ELF-1 (cell line): ENCODE measurements at regions not wholly inside any gene's neighbourhood (a gene's known extent, or its start where the extent isn't known, plus 50 kb on each side); places are given as distances from the start of the nearest gene placed in this dataset.

Experiments used
- DNase-seq: peaks from one replicate; pipeline ENCODE4 v3.0.0-alpha.2; 2016; ENCODE audit warnings: low read depth, low spot score

GRCh38 chr3:80063535-80063934 is 295.7 kb upstream of the ROBO1 start:
- DNase-seq, result no peak

GRCh38 chr3:80060664-80061063 is 292.9 kb upstream of the ROBO1 start:
- no peak for DNase-seq

GRCh38 chr3:80055306-80055705 is 287.5 kb upstream of the ROBO1 start:
- no peak for DNase-seq

- DNase-seq, result no peak
These were observed 284.5 kb upstream of the ROBO1 start for GRCh38 chr3:80052271-80052670.

GRCh38 chr3:80051602-80051962 is 283.8 kb upstream of the ROBO1 start:
- DNase-seq, result no peak

- no peak for DNase-seq
These were observed 283.2 kb upstream of the ROBO1 start for GRCh38 chr3:80050826-80051601.

GRCh38 chr3:80043226-80043625 is 275.4 kb upstream of the ROBO1 start:
- DNase-seq, result no peak

GRCh38 chr3:80040067-80040466 is 272.3 kb upstream of the ROBO1 start:
- DNase-seq, result no peak

GRCh38 chr3:80036176-80036575 is 268.4 kb upstream of the ROBO1 start:
- no peak for DNase-seq

GRCh38 chr3:80035021-80035420 is 267.2 kb upstream of the ROBO1 start:
- DNase-seq, result no peak

GRCh38 chr3:80023010-80023409 is 255.2 kb upstream of the ROBO1 start:
- no peak for DNase-seq

- DNase-seq, result no peak
These were observed 250.6 kb upstream of the ROBO1 start for GRCh38 chr3:80018375-80018774.

- DNase-seq, result no peak
These were observed 249.6 kb upstream of the ROBO1 start for GRCh38 chr3:80017369-80017768.

- no peak for DNase-seq
These were observed 246.8 kb upstream of the ROBO1 start for GRCh38 chr3:80014576-80014975.

GRCh38 chr3:80010021-80010571 is 242.3 kb upstream of the ROBO1 start:
- DNase-seq, result no peak

GRCh38 chr3:80007522-80007921 is 239.7 kb upstream of the ROBO1 start:
- no peak for DNase-seq

GRCh38 chr3:80006315-80006714 is 238.5 kb upstream of the ROBO1 start:
- no peak for DNase-seq

GRCh38 chr3:80000022-80000421 is 232.2 kb upstream of the ROBO1 start:
- DNase-seq, result no peak

- DNase-seq, result no peak
These were observed 226.6 kb upstream of the ROBO1 start for GRCh38 chr3:79994397-79994796.

GRCh38 chr3:79986338-79986737 is 218.5 kb upstream of the ROBO1 start:
- DNase-seq, result no peak

GRCh38 chr3:79985816-79986215 is 218.0 kb upstream of the ROBO1 start:
- DNase-seq, result no peak

GRCh38 chr3:79983118-79983517 is 215.3 kb upstream of the ROBO1 start:
- DNase-seq, result no peak

- DNase-seq, result no peak
These were observed 212.2 kb upstream of the ROBO1 start for GRCh38 chr3:79979990-79980389.

- no peak for DNase-seq
These were observed 208.7 kb upstream of the ROBO1 start for GRCh38 chr3:79976466-79976865.
